ENCODE measurements at regions not wholly inside any gene's neighbourhood (a gene's known extent, or its start where the extent isn't known, plus 50 kb on each side); places are given as distances from the start of the nearest gene placed in this dataset.

GRCh38 chr5:83839788-83840187 is 119.1 kb upstream of the HAPLN1 start:
- Histone ChIP-seq H4K91ac (ENCODE audit: low read depth, low read length) (no peak overlapping the region), H3K36me3 (ENCODE audit: control insufficient read depth in 1 of 2, insufficient read depth in 2 of 2, low read length in 2 of 2) (no peaks in the 10 kb centered on the region), H2AFZ (ENCODE audit: insufficient read depth, low read length, poor library complexity) (no peak overlapping the region), H2BK12ac (ENCODE audit: low read length) (no peak overlapping the region), H4K8ac (ENCODE audit: low read depth, low read length) (no peak overlapping the region), H4K12ac (ENCODE audit: low read depth, low read length) (no peak overlapping the region), H3K14ac (ENCODE audit: low read length) (no peak overlapping the region), H3K79me2 (ENCODE audit: control insufficient read depth, insufficient read depth, low read length, poor library complexity) (no peaks in the 10 kb centered on the region), H3K9ac (ENCODE audit: low read length) (no peak overlapping the region), H3K18ac (ENCODE audit: low read length) (no peak overlapping the region), H2AK5ac (ENCODE audit: low read length) (no peak overlapping the region), H3K23ac (ENCODE audit: low read length) (no peak overlapping the region), H3K4me2 (ENCODE audit: low read length) (no peak overlapping the region), H3K79me1 (ENCODE audit: low read length) (no peaks in the 10 kb centered on the region), H2BK5ac (ENCODE audit: low read depth, low read length, poor library complexity) (no peak overlapping the region), H2BK120ac (ENCODE audit: insufficient read depth, low read length, poor library complexity) (no peak overlapping the region), H3K27ac (ENCODE audit: low read depth, low read length) (no peak overlapping the region), H3K9me3 (ENCODE audit: insufficient read depth, low read depth, low read length) (no peaks in the 10 kb centered on the region), H3K4me1 (ENCODE audit: control insufficient read depth in 1 of 2, insufficient read depth in 2 of 2, low read length in 2 of 2) (peaks cover 0 to 4% of the 10 kb centered on the region in 2 experiments), H3K27me3 (ENCODE audit: insufficient read depth, low read length) (no peaks in the 10 kb centered on the region), H3K4ac (ENCODE audit: low read depth, low read length) (no peak overlapping the region), H3K4me3 (ENCODE audit: low read depth, low read length) (no peak overlapping the region)
- WGBS (ENCODE audit: extremely low coverage, insufficient coverage, insufficient read length): no CpG with 5 or more reads among the region's 3 CpGs
- DNase-seq: no peak

- DNase-seq: no peak
- no peak overlapping the region for H2BK5ac ChIP-seq (ENCODE audit: low read depth, low read length, poor library complexity)
- H3K4me2 ChIP-seq (ENCODE audit: low read length): no peak overlapping the region
- H2BK120ac ChIP-seq (ENCODE audit: insufficient read depth, low read length, poor library complexity): no peak overlapping the region
- no peak overlapping the region for H4K8ac ChIP-seq (ENCODE audit: low read depth, low read length)
- no peak overlapping the region for H3K14ac ChIP-seq (ENCODE audit: low read length)
- no peak overlapping the region for H3K4me3 ChIP-seq (ENCODE audit: low read depth, low read length)
- H4K91ac ChIP-seq (ENCODE audit: low read depth, low read length): no peak overlapping the region
- no peaks in the 10 kb centered on the region for H3K36me3 ChIP-seq (ENCODE audit: control insufficient read depth in 1 of 2, insufficient read depth in 2 of 2, low read length in 2 of 2)
- H3K9ac ChIP-seq (ENCODE audit: low read length): no peak overlapping the region
- H4K12ac ChIP-seq (ENCODE audit: low read depth, low read length): no peak overlapping the region
- no peaks in the 10 kb centered on the region for H3K79me2 ChIP-seq (ENCODE audit: control insufficient read depth, insufficient read depth, low read length, poor library complexity)
- H3K18ac ChIP-seq (ENCODE audit: low read length): no peak overlapping the region
- no peaks in the 10 kb centered on the region for H3K27me3 ChIP-seq (ENCODE audit: insufficient read depth, low read length)
- no peak overlapping the region for H3K23ac ChIP-seq (ENCODE audit: low read length)
- H2BK12ac ChIP-seq (ENCODE audit: low read length): no peak overlapping the region
- no peak overlapping the region for H2AFZ ChIP-seq (ENCODE audit: insufficient read depth, low read length, poor library complexity)
- no peaks in the 10 kb centered on the region for H3K9me3 ChIP-seq (ENCODE audit: insufficient read depth, low read depth, low read length)
- H3K4ac ChIP-seq (ENCODE audit: low read depth, low read length): no peak overlapping the region
- no peak overlapping the region for H3K27ac ChIP-seq (ENCODE audit: low read depth, low read length)
- H2AK5ac ChIP-seq (ENCODE audit: low read length): no peak overlapping the region
- H3K79me1 ChIP-seq (ENCODE audit: low read length): no peaks in the 10 kb centered on the region
- H3K4me1 ChIP-seq (ENCODE audit: control insufficient read depth in 1 of 2, insufficient read depth in 2 of 2, low read length in 2 of 2): peaks cover 0 to 2% of the 10 kb centered on the region in 2 experiments
- no CpG with 5 or more reads among the region's 2 CpGs for WGBS (ENCODE audit: extremely low coverage, insufficient coverage, insufficient read length)
Measured at GRCh38 chr5:83839256-83839655, 118.6 kb upstream of the HAPLN1 start.

GRCh38 chr5:83837265-83837907 is 116.7 kb upstream of the HAPLN1 start:
- no peak overlapping the region for H4K8ac ChIP-seq (ENCODE audit: low read depth, low read length)
- no peak overlapping the region for H2BK120ac ChIP-seq (ENCODE audit: insufficient read depth, low read length, poor library complexity)
- H2BK12ac ChIP-seq (ENCODE audit: low read length): no peak overlapping the region
- H3K36me3 ChIP-seq (ENCODE audit: control insufficient read depth in 1 of 2, insufficient read depth in 2 of 2, low read length in 2 of 2): no peaks in the 10 kb centered on the region
- no peaks in the 10 kb centered on the region for H3K27me3 ChIP-seq (ENCODE audit: insufficient read depth, low read length)
- H4K91ac ChIP-seq (ENCODE audit: low read depth, low read length): no peak overlapping the region
- DNase-seq: no peak
- H3K18ac ChIP-seq (ENCODE audit: low read length): no peak overlapping the region
- no CpG with 5 or more reads among the region's 4 CpGs for WGBS (ENCODE audit: extremely low coverage, insufficient coverage, insufficient read length)
- no peak overlapping the region for H4K12ac ChIP-seq (ENCODE audit: low read depth, low read length)
- H3K4me1 ChIP-seq (ENCODE audit: control insufficient read depth in 1 of 2, insufficient read depth in 2 of 2, low read length in 2 of 2): no peaks in the 10 kb centered on the region
- H3K79me1 ChIP-seq (ENCODE audit: low read length): no peaks in the 10 kb centered on the region
- no peaks in the 10 kb centered on the region for H3K9me3 ChIP-seq (ENCODE audit: insufficient read depth, low read depth, low read length)
- no peak overlapping the region for H3K9ac ChIP-seq (ENCODE audit: low read length)
- H3K4ac ChIP-seq (ENCODE audit: low read depth, low read length): no peak overlapping the region
- no peak overlapping the region for H3K4me3 ChIP-seq (ENCODE audit: low read depth, low read length)
- H3K4me2 ChIP-seq (ENCODE audit: low read length): no peak overlapping the region
- H3K79me2 ChIP-seq (ENCODE audit: control insufficient read depth, insufficient read depth, low read length, poor library complexity): no peaks in the 10 kb centered on the region
- no peak overlapping the region for H3K14ac ChIP-seq (ENCODE audit: low read length)
- H2AFZ ChIP-seq (ENCODE audit: insufficient read depth, low read length, poor library complexity): no peak overlapping the region
- no peak overlapping the region for H3K23ac ChIP-seq (ENCODE audit: low read length)
- H3K27ac ChIP-seq (ENCODE audit: low read depth, low read length): no peak overlapping the region
- H2AK5ac ChIP-seq (ENCODE audit: low read length): no peak overlapping the region
- no peak overlapping the region for H2BK5ac ChIP-seq (ENCODE audit: low read depth, low read length, poor library complexity)

DNA sequence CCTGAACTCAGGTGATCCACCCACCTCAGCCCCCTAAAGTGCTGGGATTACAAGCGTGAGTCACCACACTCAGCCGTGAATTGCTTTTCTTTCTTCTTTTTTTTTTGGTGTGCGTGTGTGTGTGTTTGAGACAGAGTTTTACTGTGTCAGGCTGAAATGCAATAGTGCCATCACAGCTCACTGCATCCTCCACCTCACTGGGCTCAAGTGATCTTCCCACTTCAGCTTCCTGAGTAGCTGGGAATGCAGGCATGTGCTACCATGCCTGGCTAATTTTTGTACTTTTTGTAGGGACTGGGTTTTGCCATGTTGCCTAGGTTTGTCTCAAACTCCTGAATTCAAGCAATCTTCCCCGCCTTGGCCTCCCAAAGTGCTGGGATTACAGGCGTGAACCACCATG is 113.7 kb upstream of the HAPLN1 start:
- no peak overlapping the region for H3K18ac ChIP-seq (ENCODE audit: low read length)
- DNase-seq: no peak
- no peak overlapping the region for H4K91ac ChIP-seq (ENCODE audit: low read depth, low read length)
- no peak overlapping the region for H3K4me3 ChIP-seq (ENCODE audit: low read depth, low read length)
- H3K79me2 ChIP-seq (ENCODE audit: control insufficient read depth, insufficient read depth, low read length, poor library complexity): no peaks in the 10 kb centered on the region
- H2AK5ac ChIP-seq (ENCODE audit: low read length): no peak overlapping the region
- H3K4me1 ChIP-seq (ENCODE audit: control insufficient read depth in 1 of 2, insufficient read depth in 2 of 2, low read length in 2 of 2): no peaks in the 10 kb centered on the region
- H2BK5ac ChIP-seq (ENCODE audit: low read depth, low read length, poor library complexity): no peak overlapping the region
- H3K14ac ChIP-seq (ENCODE audit: low read length): no peak overlapping the region
- no peak overlapping the region for H2BK120ac ChIP-seq (ENCODE audit: insufficient read depth, low read length, poor library complexity)
- no peak overlapping the region for H4K12ac ChIP-seq (ENCODE audit: low read depth, low read length)
- no peaks in the 10 kb centered on the region for H3K79me1 ChIP-seq (ENCODE audit: low read length)
- no CpG with 5 or more reads among the region's 5 CpGs for WGBS (ENCODE audit: extremely low coverage, insufficient coverage, insufficient read length)
- no peak overlapping the region for H2BK12ac ChIP-seq (ENCODE audit: low read length)
- H3K4me2 ChIP-seq (ENCODE audit: low read length): no peak overlapping the region
- H3K9ac ChIP-seq (ENCODE audit: low read length): no peak overlapping the region
- no peak overlapping the region for H3K4ac ChIP-seq (ENCODE audit: low read depth, low read length)
- no peak overlapping the region for H4K8ac ChIP-seq (ENCODE audit: low read depth, low read length)
- no peaks in the 10 kb centered on the region for H3K36me3 ChIP-seq (ENCODE audit: control insufficient read depth in 1 of 2, insufficient read depth in 2 of 2, low read length in 2 of 2)
- no peak overlapping the region for H2AFZ ChIP-seq (ENCODE audit: insufficient read depth, low read length, poor library complexity)
- no peak overlapping the region for H3K27ac ChIP-seq (ENCODE audit: low read depth, low read length)
- no peak overlapping the region for H3K23ac ChIP-seq (ENCODE audit: low read length)
- H3K27me3 ChIP-seq (ENCODE audit: insufficient read depth, low read length): no peaks in the 10 kb centered on the region
- no peaks in the 10 kb centered on the region for H3K9me3 ChIP-seq (ENCODE audit: insufficient read depth, low read depth, low read length)

All from trophoblast cell (in vitro differentiated cells and primary cell).